ENCODE measurements at regions not wholly inside any gene's neighbourhood (a gene's known extent, or its start where the extent isn't known, plus 50 kb on each side); places are given as distances from the start of the nearest gene placed in this dataset.

DNA sequence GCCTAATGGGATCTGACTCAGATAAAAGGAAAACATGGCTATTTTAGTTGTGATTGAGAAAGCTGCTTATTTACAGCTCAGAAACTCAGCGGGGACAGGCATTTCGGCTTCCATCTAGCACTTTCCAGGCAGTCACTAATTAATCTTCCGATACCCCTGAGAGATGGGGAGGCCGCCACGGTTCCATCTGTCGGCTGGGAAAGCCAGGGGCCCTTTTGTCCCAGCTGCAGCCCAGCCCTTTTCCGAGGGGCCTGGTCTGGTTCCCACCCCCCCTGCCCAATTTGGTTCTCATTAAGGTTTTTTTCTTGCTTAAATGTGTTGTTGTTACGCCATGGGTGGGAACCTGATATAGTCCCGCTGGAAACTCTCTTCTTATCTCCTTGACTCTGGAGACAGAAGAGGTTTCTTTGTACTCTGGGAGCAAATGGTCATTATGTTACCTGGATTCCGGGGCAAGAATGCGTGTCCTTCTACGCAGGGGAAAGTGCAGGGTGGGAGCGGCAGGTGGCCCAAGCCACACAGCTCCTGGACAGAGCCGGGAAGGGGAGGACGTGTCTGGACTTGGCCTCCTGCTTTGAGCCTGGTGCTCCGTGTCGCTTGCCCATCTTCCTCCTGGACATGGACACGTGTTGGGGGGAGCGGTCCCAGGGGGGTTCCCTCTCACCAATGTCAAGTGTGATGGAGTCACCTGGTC lies 50.9 kb upstream of the GSE1 start (continued):
- TF ChIP-seq, protein P1, sequence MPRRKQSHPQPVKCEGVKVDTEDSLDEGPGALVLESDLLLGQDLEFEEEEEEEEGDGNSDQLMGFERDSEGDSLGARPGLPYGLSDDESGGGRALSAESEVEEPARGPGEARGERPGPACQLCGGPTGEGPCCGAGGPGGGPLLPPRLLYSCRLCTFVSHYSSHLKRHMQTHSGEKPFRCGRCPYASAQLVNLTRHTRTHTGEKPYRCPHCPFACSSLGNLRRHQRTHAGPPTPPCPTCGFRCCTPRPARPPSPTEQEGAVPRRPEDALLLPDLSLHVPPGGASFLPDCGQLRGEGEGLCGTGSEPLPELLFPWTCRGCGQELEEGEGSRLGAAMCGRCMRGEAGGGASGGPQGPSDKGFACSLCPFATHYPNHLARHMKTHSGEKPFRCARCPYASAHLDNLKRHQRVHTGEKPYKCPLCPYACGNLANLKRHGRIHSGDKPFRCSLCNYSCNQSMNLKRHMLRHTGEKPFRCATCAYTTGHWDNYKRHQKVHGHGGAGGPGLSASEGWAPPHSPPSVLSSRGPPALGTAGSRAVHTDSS (CRISPR knock-in tag; conservative IDR thresholded peaks at IDR 0.05), result no peak
- TF ChIP-seq SRSF9 (IDR thresholded peaks at IDR 0.05; ENCODE audit: borderline replicate concordance, insufficient read depth, low read depth, low read length, poor library complexity, severe bottlenecking) (no peak), ZNF354B (CRISPR knock-in tag; IDR thresholded peaks at IDR 0.05) (no peak), HNRNPH1 (optimal IDR thresholded peaks at IDR 0.05; ENCODE audit: low read depth, low read length) (no peak), ZNF335 (CRISPR knock-in tag; IDR thresholded peaks at IDR 0.05) (no peak), GLI4 (CRISPR knock-in tag; IDR thresholded peaks at IDR 0.05; ENCODE audit: borderline replicate concordance) (no peak)
- TF ChIP-seq, protein P2, sequence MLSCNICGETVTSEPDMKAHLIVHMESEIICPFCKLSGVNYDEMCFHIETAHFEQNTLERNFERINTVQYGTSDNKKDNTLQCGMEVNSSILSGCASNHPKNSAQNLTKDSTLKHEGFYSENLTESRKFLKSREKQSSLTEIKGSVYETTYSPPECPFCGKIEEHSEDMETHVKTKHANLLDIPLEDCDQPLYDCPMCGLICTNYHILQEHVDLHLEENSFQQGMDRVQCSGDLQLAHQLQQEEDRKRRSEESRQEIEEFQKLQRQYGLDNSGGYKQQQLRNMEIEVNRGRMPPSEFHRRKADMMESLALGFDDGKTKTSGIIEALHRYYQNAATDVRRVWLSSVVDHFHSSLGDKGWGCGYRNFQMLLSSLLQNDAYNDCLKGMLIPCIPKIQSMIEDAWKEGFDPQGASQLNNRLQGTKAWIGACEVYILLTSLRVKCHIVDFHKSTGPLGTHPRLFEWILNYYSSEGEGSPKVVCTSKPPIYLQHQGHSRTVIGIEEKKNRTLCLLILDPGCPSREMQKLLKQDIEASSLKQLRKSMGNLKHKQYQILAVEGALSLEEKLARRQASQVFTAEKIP (CRISPR knock-in tag; IDR thresholded peaks at IDR 0.05; ENCODE audit: borderline replicate concordance), result no peak
- TF ChIP-seq, protein P3, sequence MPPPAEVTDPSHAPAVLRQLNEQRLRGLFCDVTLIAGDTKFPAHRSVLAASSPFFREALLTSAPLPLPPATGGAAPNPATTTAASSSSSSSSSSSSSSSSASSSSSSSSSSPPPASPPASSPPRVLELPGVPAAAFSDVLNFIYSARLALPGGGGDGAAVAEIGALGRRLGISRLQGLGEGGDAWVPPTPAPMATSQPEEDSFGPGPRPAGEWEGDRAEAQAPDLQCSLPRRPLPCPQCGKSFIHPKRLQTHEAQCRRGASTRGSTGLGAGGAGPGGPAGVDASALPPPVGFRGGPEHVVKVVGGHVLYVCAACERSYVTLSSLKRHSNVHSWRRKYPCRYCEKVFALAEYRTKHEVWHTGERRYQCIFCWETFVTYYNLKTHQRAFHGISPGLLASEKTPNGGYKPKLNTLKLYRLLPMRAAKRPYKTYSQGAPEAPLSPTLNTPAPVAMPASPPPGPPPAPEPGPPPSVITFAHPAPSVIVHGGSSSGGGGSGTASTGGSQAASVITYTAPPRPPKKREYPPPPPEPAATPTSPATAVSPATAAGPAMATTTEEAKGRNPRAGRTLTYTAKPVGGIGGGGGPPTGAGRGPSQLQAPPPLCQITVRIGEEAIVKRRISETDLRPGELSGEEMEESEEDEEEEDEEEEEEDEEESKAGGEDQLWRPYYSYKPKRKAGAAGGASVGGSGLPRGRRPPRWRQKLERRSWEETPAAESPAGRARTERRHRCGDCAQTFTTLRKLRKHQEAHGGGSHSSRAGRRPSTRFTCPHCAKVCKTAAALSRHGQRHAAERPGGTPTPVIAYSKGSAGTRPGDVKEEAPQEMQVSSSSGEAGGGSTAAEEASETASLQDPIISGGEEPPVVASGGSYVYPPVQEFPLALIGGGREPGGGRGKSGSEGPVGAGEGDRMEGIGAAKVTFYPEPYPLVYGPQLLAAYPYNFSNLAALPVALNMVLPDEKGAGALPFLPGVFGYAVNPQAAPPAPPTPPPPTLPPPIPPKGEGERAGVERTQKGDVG (CRISPR knock-in tag; IDR thresholded peaks at IDR 0.05; ENCODE audit: borderline replicate concordance), result 0 out of 2 replicates have a peak, but pooled peaks have one; percentile 23
- TF ChIP-seq, protein P4, sequence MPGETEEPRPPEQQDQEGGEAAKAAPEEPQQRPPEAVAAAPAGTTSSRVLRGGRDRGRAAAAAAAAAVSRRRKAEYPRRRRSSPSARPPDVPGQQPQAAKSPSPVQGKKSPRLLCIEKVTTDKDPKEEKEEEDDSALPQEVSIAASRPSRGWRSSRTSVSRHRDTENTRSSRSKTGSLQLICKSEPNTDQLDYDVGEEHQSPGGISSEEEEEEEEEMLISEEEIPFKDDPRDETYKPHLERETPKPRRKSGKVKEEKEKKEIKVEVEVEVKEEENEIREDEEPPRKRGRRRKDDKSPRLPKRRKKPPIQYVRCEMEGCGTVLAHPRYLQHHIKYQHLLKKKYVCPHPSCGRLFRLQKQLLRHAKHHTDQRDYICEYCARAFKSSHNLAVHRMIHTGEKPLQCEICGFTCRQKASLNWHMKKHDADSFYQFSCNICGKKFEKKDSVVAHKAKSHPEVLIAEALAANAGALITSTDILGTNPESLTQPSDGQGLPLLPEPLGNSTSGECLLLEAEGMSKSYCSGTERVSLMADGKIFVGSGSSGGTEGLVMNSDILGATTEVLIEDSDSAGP (CRISPR knock-in tag; IDR thresholded peaks at IDR 0.05; ENCODE audit: borderline replicate concordance), result no peak
